T-helper 17 cell (primary cell): ENCODE measurements at regions not wholly inside any gene's neighbourhood (a gene's known extent, or its start where the extent isn't known, plus 50 kb on each side); places are given as distances from the start of the nearest gene placed in this dataset.
"Not testable (repeated sequence)": the region's sequence is repeated elsewhere in the genome, so short reads cannot be mapped to it uniquely, and the experiment has no call there.

Experiments used
- ATAC-seq: fragments of 150-1000 bp; cut with Tn5 transposase; 2 replicates; pipeline ENCODE4 v1.10.0; 2021; ENCODE audit warnings: mild to moderate bottlenecking, moderate library complexity
- DNase-seq, 3 donors: peaks; one replicate each; pipeline versions ENCODE4 v3.0.0 to v3.0.0-alpha.2; 2020 to 2021
- H3K9me3 ChIP-seq: one replicate; pipeline ENCODE4 v1.7.0; 2013; ENCODE audit warnings: low read length, mild to moderate bottlenecking; ENCODE audit not compliant: control insufficient read depth, poor library complexity, severe bottlenecking
- H3K27ac Mint-ChIP-seq: one replicate; pipeline ENCODE4 v1.8.0; 2022; ENCODE audit warnings: mild to moderate bottlenecking, moderate library complexity, mixed read lengths
- H3K27me3 Mint-ChIP-seq: one replicate; pipeline ENCODE4 v1.8.0; 2022; ENCODE audit warnings: mixed read lengths
- H3K36me3 Mint-ChIP-seq: one replicate; pipeline ENCODE4 v1.8.0; 2022; ENCODE audit warnings: low read depth, mixed read lengths
- H3K4me1 Mint-ChIP-seq: one replicate; pipeline ENCODE4 v1.8.0; 2022; ENCODE audit warnings: mild to moderate bottlenecking, mixed read lengths
- H3K4me3 Mint-ChIP-seq: one replicate; pipeline ENCODE4 v1.8.0; 2022; ENCODE audit warnings: mild to moderate bottlenecking, moderate library complexity, mixed read lengths

DNA sequence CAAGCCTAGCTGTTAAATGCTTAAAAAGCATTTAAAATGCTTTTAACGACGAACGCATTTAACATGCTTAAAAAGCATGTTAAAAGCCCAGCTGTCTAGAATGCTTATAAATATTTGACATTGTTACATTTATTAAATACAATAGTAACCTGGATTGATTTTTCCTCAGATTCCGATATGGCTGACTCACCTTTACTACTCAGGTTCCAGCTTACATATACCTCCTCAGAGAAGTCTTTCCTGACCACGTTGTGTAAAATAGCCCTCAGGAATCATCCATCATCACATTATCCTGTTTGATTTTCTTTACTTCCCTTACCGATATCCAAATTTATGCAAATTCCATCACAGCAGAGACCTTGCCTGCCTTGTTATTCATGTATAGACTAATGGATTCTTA is 51.4 kb downstream of the SLC41A2 start:
- H3K36me3 Mint-ChIP-seq: no peaks in the 10 kb centered on the region
- ATAC-seq (no peak), DNase-seq (no peak)
- H3K27me3 Mint-ChIP-seq: no peaks in the 10 kb centered on the region
- no peaks in the 10 kb centered on the region for H3K4me1 Mint-ChIP-seq
- H3K27ac Mint-ChIP-seq: no peak overlapping the region
- no peak overlapping the region for H3K4me3 Mint-ChIP-seq
- no peaks in the 10 kb centered on the region for H3K9me3 ChIP-seq

- H3K9me3 ChIP-seq, H3K4me3 Mint-ChIP-seq, DNase-seq, H3K27me3 Mint-ChIP-seq, H3K4me1 Mint-ChIP-seq, H3K36me3 Mint-ChIP-seq, ATAC-seq, H3K27ac Mint-ChIP-seq: not testable (repeated sequence)
Observed at GRCh38 chr12:104905446-104905845, 52.6 kb downstream of the SLC41A2 start.

DNA sequence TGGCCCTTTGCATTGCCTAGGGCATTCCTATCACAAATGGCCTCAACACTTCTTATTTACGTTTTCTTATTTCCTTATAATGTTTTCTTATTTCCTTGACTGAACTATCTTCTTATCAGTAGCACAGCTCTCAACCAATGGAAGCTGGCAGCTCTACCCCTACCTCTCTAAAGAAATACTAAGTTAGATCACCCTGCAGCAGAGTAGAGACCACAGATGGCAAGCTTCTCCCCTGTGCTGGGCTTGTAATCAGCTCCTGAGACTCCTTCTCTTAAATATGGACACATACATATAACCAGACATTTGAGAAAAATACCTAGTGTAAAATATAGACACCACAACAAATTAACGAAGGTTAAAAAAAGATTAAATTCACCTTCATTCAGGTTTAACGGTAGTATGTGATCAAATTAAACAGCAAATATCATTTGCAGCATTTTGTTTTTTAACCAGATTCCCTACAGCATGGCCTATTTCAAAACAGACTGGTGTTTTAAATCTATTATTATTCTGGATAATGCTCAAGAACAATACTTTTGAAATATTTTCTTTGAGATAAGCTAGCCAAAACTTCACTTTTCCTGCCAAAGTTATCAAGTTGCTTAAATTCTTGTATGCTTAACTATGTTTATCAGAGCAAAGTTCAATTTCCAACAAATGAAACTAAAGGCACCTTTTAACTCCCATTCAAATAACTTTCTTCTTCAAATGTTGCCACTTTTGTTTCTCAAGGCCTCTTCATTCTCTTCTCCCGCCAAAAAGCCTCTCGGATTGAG is 54.3 kb downstream of the SLC41A2 start:
- ATAC-seq: no peak
- Mint-ChIP-seq H3K27ac (no peak overlapping the region), H3K4me3 (no peak overlapping the region), H3K27me3 (no peaks in the 10 kb centered on the region), H3K4me1 (no peaks in the 10 kb centered on the region), H3K36me3 (no peaks in the 10 kb centered on the region)
- no peaks in the 10 kb centered on the region for H3K9me3 ChIP-seq
- DNase-seq: no peak

GRCh38 chr12:104902125-104902524 is 56.0 kb downstream of the SLC41A2 start:
- DNase-seq: no peak
- Mint-ChIP-seq H3K4me1 (no peaks in the 10 kb centered on the region), H3K4me3 (no peak overlapping the region), H3K27me3 (no peaks in the 10 kb centered on the region), H3K27ac (no peak overlapping the region), H3K36me3 (no peaks in the 10 kb centered on the region)
- ATAC-seq: no peak
- H3K9me3 ChIP-seq: no peaks in the 10 kb centered on the region

- no peak overlapping the region for H3K4me3 Mint-ChIP-seq
- DNase-seq (no peak), ATAC-seq (no peak)
- H3K9me3 ChIP-seq: no peaks in the 10 kb centered on the region
- no peak overlapping the region for H3K27ac Mint-ChIP-seq
- H3K27me3 Mint-ChIP-seq: no peaks in the 10 kb centered on the region
- H3K36me3 Mint-ChIP-seq: no peaks in the 10 kb centered on the region
- no peaks in the 10 kb centered on the region for H3K4me1 Mint-ChIP-seq
Observed at GRCh38 chr12:104896710-104897109, 61.4 kb downstream of the SLC41A2 start.

DNA sequence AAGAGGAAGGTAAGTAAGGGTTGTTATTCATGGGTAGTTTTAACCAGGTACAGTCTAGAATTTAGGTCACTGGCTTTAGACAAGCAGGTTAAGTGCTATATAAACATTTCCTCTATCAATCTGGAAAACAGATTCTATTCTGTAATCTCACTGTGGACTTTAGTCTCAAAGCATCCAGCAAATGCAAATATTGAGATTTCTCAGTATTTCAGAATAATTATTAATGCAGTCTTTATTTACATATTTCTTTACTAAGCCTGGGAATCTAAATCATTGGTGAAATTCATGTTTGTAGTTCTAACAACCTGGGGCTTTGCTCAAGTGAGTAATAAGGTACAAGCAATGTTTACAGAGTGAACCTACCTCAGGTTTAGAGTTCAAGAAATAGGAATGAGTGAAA is 61.9 kb downstream of the SLC41A2 start:
- H3K9me3 ChIP-seq: no peaks in the 10 kb centered on the region
- Mint-ChIP-seq H3K27ac (no peak overlapping the region), H3K36me3 (no peaks in the 10 kb centered on the region), H3K4me3 (no peak overlapping the region), H3K4me1 (no peaks in the 10 kb centered on the region), H3K27me3 (no peaks in the 10 kb centered on the region)
- DNase-seq: no peak
- ATAC-seq: no peak

GRCh38 chr12:104895415-104895814 is 62.7 kb downstream of the SLC41A2 start:
- Mint-ChIP-seq H3K27ac (no peak overlapping the region), H3K4me3 (no peak overlapping the region), H3K4me1 (no peaks in the 10 kb centered on the region), H3K36me3 (peaks cover 3% of the 10 kb centered on the region), H3K27me3 (no peaks in the 10 kb centered on the region)
- no peak for ATAC-seq
- no peaks in the 10 kb centered on the region for H3K9me3 ChIP-seq
- DNase-seq: no peak

DNA sequence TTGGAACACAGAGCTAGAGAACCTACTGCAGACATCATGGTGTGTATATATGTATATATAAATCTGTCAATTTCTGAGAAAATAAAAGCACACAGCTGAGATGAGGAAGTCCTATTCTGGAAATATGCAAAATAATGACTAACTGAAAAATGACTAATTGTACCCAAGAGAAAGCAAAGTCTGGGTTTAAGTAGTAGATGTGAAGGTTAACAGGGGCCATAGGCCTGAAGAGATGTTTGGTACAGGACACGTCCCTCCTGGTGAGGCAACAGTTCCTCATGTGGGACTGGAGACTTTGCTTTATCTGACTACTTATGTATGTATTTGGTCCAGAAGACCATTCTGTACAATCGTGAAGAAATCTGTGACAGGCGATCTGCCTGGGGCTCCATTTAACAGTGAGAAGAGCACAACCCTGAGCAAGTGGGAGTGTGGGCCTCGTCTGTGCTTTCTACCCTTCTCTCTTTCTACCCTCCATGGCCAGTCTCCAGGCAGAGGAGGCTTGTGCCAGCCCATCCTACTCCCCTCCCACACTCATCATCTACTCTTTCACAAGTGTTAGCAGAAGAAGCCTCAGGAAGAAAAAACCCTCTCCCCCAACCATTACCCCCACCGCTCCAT is 67.5 kb downstream of the SLC41A2 start:
- DNase-seq: no peak
- Mint-ChIP-seq H3K27me3 (no peaks in the 10 kb centered on the region), H3K4me3 (peak overlapping the region; percentile 4), H3K27ac (no peak overlapping the region), H3K36me3 (peaks cover 3% of the 10 kb centered on the region), H3K4me1 (no peaks in the 10 kb centered on the region)
- no peaks in the 10 kb centered on the region for H3K9me3 ChIP-seq
- no peak for ATAC-seq

DNA sequence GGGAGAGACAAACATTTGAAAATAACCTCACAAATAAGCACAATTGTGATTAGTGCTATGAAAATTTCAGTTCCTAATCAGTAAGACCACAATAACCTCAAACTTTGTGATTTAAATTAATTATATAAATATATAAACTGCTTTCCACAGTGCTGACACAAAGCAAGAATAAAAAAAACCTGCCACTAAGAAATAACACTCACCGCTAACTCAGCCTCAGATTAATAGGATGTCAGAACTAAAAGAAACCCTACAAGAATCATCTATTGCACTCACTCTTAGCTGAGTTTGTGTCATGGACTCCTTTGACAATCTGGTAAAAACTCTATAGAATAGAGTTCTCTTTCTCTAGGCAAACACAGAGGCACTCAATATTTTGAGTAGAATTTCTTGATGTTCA is 68.4 kb downstream of the SLC41A2 start:
- DNase-seq (no peak), ATAC-seq (no peak)
- no peaks in the 10 kb centered on the region for H3K9me3 ChIP-seq
- Mint-ChIP-seq H3K27ac (no peak overlapping the region), H3K4me1 (no peaks in the 10 kb centered on the region), H3K36me3 (peaks cover 3% of the 10 kb centered on the region), H3K4me3 (no peak overlapping the region), H3K27me3 (no peaks in the 10 kb centered on the region)

- DNase-seq (no peak), ATAC-seq (no peak)
- Mint-ChIP-seq H3K27ac (no peak overlapping the region), H3K4me3 (no peak overlapping the region), H3K36me3 (peaks cover 3% of the 10 kb centered on the region), H3K27me3 (peaks cover 7% of the 10 kb centered on the region), H3K4me1 (no peaks in the 10 kb centered on the region)
- no peaks in the 10 kb centered on the region for H3K9me3 ChIP-seq
Observed at GRCh38 chr12:104888892-104889291, 69.2 kb downstream of the SLC41A2 start.

GRCh38 chr12:104888481-104888880 is 69.6 kb downstream of the SLC41A2 start:
- H3K9me3 ChIP-seq: no peaks in the 10 kb centered on the region
- Mint-ChIP-seq H3K27me3 (peaks cover 7% of the 10 kb centered on the region), H3K36me3 (peaks cover 3% of the 10 kb centered on the region), H3K4me1 (no peaks in the 10 kb centered on the region), H3K4me3 (no peak overlapping the region), H3K27ac (no peak overlapping the region)
- ATAC-seq (no peak), DNase-seq (no peak)

DNA sequence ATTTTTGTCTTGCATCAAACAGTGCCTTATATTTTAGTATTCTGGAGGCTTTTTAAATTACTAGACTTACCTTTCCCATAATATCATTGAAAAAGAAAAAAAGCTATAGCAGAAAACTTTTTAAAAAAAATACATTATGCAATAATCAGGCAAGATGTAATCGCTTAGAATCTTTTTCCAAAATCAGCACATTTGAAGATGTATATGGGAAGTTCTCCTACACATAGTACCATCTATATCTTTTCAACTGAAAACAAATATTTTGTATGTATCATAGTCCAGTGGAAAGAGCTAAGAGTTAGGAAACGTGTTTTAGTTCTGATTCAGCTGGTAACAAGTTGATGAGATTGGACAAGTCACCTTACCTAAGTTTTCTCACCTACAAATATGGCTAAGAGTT is 70.6 kb downstream of the SLC41A2 start:
- no peak overlapping the region for H3K4me3 Mint-ChIP-seq
- H3K27ac Mint-ChIP-seq: no peak overlapping the region
- DNase-seq: no peak
- H3K27me3 Mint-ChIP-seq: peaks cover 7% of the 10 kb centered on the region
- H3K36me3 Mint-ChIP-seq: peaks cover 3% of the 10 kb centered on the region
- ATAC-seq: no peak
- no peaks in the 10 kb centered on the region for H3K9me3 ChIP-seq
- H3K4me1 Mint-ChIP-seq: no peaks in the 10 kb centered on the region

- no peaks in the 10 kb centered on the region for H3K9me3 ChIP-seq
- ATAC-seq (no peak), DNase-seq (no peak)
- Mint-ChIP-seq H3K27ac (no peak overlapping the region), H3K4me3 (no peak overlapping the region), H3K36me3 (peaks cover 4% of the 10 kb centered on the region), H3K4me1 (no peaks in the 10 kb centered on the region), H3K27me3 (peaks cover 11% of the 10 kb centered on the region)
Observed at GRCh38 chr12:104886418-104887401, 71.4 kb downstream of the SLC41A2 start.
